PFSK-1 (cell line): ENCODE measurements at regions not wholly inside any gene's neighbourhood (a gene's known extent, or its start where the extent isn't known, plus 50 kb on each side); places are given as distances from the start of the nearest gene placed in this dataset.

Experiments
- FOXP2 ChIP-seq: optimal IDR thresholded peaks from 2 replicates; pipeline ENCODE3; 2011; ENCODE audit warnings: borderline replicate concordance, control low read depth, inconsistent platforms; ENCODE audit not compliant: insufficient read depth; ENCODE audit errors: extremely low read length, extremely low read depth
- POLR2AphosphoS5 ChIP-seq: IDR thresholded peaks from 2 replicates; pipeline ENCODE4 v1.6.1; 2012; ENCODE audit warnings: low read depth, mild to moderate bottlenecking, control low read depth, low read length, moderate library complexity
- REST ChIP-seq, 2 experiments: IDR thresholded peaks; 2 replicates each; pipeline versions ENCODE4 v1.6.1 to v1.8.0; 2011 to 2012; ENCODE audit warnings: low read depth in 2 of 2, low read length in 2 of 2, control low read depth in 1 of 2, inconsistent platforms in 1 of 2, mild to moderate bottlenecking in 1 of 2, moderate library complexity in 1 of 2; ENCODE audit not compliant: insufficient read depth in 1 of 2
- SIN3A ChIP-seq: IDR thresholded peaks from 2 replicates; pipeline ENCODE4 v1.6.1; 2012; ENCODE audit warnings: mild to moderate bottlenecking, low read length, moderate library complexity, borderline replicate concordance; ENCODE audit not compliant: insufficient read depth
- TAF1 ChIP-seq: IDR thresholded peaks from 2 replicates; pipeline ENCODE4 v1.6.1; 2012; ENCODE audit warnings: low read length, control low read depth, borderline replicate concordance; ENCODE audit not compliant: insufficient read depth

GRCh38 chr4:74535512-74535911 lies 90.6 kb downstream of the AREG start:
- TF ChIP-seq POLR2AphosphoS5: no peak
- TF ChIP-seq REST (IDR thresholded peaks at IDR 0.05; ENCODE audit: insufficient read depth in 1 of 2, low read depth in 2 of 2, low read length in 2 of 2): no peak
- no peak for TF ChIP-seq TAF1
- no peak for TF ChIP-seq SIN3A
- TF ChIP-seq FOXP2: no peak
